Adrenal gland (tissue), 5 donors: ENCODE measurements at regions not wholly inside any gene's neighbourhood (a gene's known extent, or its start where the extent isn't known, plus 50 kb on each side); places are given as distances from the start of the nearest gene placed in this dataset.

Source experiments
- POLR2A ChIP-seq, 2 donors: fragments of 450-650 bp; IDR thresholded peaks; one replicate each; pipeline ENCODE4 v1.6.1; 2017; ENCODE audit warnings: antibody characterized with exemption in 2 of 2, mild to moderate bottlenecking in 2 of 2, moderate library complexity in 1 of 2
- TF ChIP-seq, protein P1 (sequence below), 6 experiments: fragments of 450-650 bp in 4 of 6; fragments of 200-600 bp in 2 of 6; sonication (generic) in 1 of 6; IDR thresholded peaks; 1 replicate in 5 of 6; 2 replicates in 1 of 6; pipeline versions ENCODE4 v1.5.1 to v1.8.0; 2016 to 2021; ENCODE audit warnings: antibody characterized with exemption in 6 of 6, mild to moderate bottlenecking in 2 of 6, moderate library complexity in 1 of 6
- donor health status: DM: no; HTN: no; CAD: no.

DNA sequence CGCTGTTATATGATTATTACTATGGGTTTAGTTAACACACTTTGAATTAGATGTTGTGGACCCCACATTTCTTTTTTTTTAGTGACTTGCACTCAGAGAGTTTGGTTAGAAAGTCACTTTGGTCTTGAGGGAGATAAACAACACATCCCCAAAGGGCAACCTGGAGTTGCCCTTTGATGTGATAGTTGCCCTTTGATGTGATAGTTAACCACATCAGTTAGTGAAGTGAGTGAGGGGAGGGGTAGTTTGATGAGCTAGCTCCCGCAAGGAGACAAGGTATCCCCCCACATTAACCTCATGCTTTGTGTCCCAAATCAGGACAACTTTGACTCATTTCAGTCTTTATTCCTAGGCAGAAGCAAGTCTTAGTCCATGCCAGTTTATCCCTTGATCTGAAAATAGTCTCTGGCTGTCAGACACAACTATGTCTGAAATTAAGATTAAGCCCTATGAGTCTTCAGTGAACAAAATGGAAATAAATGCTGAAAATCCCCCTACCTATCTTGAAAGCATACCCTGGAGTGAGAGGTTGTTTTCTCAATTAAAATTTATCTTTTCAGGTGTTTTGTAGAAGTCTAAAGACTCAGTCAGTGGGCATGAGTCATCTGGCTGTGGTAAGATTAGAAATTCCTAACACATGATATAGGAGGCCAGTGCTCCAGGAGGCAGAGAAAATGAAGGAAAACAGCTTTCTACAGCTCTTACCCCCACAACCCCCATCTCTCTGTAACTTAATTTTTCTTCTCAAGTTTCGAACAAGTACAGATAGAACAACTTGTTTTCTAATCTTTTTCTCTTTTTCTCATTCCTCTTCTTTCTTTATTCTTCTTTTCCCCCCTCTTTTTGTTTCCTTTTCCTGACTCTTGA is 208.9 kb upstream of the DMRTA1 start:
- TF ChIP-seq, protein P1, sequence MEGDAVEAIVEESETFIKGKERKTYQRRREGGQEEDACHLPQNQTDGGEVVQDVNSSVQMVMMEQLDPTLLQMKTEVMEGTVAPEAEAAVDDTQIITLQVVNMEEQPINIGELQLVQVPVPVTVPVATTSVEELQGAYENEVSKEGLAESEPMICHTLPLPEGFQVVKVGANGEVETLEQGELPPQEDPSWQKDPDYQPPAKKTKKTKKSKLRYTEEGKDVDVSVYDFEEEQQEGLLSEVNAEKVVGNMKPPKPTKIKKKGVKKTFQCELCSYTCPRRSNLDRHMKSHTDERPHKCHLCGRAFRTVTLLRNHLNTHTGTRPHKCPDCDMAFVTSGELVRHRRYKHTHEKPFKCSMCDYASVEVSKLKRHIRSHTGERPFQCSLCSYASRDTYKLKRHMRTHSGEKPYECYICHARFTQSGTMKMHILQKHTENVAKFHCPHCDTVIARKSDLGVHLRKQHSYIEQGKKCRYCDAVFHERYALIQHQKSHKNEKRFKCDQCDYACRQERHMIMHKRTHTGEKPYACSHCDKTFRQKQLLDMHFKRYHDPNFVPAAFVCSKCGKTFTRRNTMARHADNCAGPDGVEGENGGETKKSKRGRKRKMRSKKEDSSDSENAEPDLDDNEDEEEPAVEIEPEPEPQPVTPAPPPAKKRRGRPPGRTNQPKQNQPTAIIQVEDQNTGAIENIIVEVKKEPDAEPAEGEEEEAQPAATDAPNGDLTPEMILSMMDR (IDR thresholded peaks at IDR 0.05): no peak
- TF ChIP-seq POLR2A (IDR thresholded peaks at IDR 0.05): no peak
